GM12878 (cell line): ENCODE measurements at regions not wholly inside any gene's neighbourhood (a gene's known extent, or its start where the extent isn't known, plus 50 kb on each side); places are given as distances from the start of the nearest gene placed in this dataset.
A peak's percentile ranks its signal among the peaks of the same experiment; 100 is the strongest.
"Not testable (repeated sequence)": the region's sequence is repeated elsewhere in the genome, so short reads cannot be mapped to it uniquely, and the experiment has no call there.

Experiments
- ATAC-seq: fragments of 200-7000 bp; cut with Tn5 transposase; 3 replicates; pipeline ENCODE4 v1.9.1; 2020; ENCODE audit warnings: mild to moderate bottlenecking, moderate library complexity
- BruUV-seq: library from RNA; stranded (reverse); fragments of 400-500 nt; replicated peaks from 2 replicates; lab custom pipeline; 2021; lab: Mats Ljungman, UMichigan
- CTCF ChIA-PET: fragments of 300-600 bp; sonication (Branson Sonifier 250); formaldehyde crosslinking; extraction: SDS; loops from one replicate; lab custom pipeline; 2021; ENCODE audit warnings: inconsistent platforms; lab: Yijun Ruan, JAX
- POLR2A ChIA-PET: fragments of 350-600 bp; formaldehyde crosslinking; extraction: SDS; loops from one replicate; lab custom pipeline; 2021; ENCODE audit warnings: inconsistent platforms; lab: Charles Lee
- RAD21 ChIA-PET: fragments of 300-600 bp; sonication (Branson Sonifier 250); formaldehyde crosslinking; loops from one replicate; lab custom pipeline; 2023; ENCODE audit warnings: antibody characterized with exemption; ENCODE audit not compliant: unreplicated experiment; lab: Charles Lee
- SMC1A ChIA-PET: fragments of 300-600 bp; sonication (Branson Sonifier 250); formaldehyde crosslinking; loops from one replicate; lab custom pipeline; 2023; ENCODE audit not compliant: unreplicated experiment, uncharacterized antibody; lab: Charles Lee
- DNase-seq: peaks from one replicate; pipeline ENCODE4 v3.0.0-alpha.2; 2011; ENCODE audit warnings: low read depth, low spot score
- FAIRE-seq: peaks from 3 replicates; lab custom pipeline; 2011; peaks lifted over from hg19 to GRCh38; lab: Jason Lieb, UNC
- H2AFZ ChIP-seq: 2 replicates; pipeline ENCODE4 v1.6.0; 2011; ENCODE audit warnings: low read depth, low read length, control low read depth; ENCODE audit not compliant: control insufficient read depth
- H3K27ac ChIP-seq: 2 replicates; pipeline ENCODE4 v1.5.1; 2011; ENCODE audit warnings: control low read depth; ENCODE audit not compliant: control insufficient read depth, insufficient read depth
- H3K27me3 ChIP-seq, 2 experiments: replicated peaks in 1 of 2; 2 replicates each; pipeline versions ENCODE4 v1.6.0 to v1.6.1; 2011; ENCODE audit warnings: low read length in 1 of 2; ENCODE audit not compliant: control insufficient read depth in 2 of 2, insufficient read depth in 2 of 2
- H3K36me3 ChIP-seq, 2 experiments: 2 replicates each; pipeline ENCODE4 v1.5.1; 2011; ENCODE audit warnings: low read length in 1 of 2; ENCODE audit not compliant: control insufficient read depth in 2 of 2, insufficient read depth in 2 of 2
- H3K4me1 ChIP-seq: 2 replicates; pipeline ENCODE4 v1.6.1; 2011; ENCODE audit warnings: mild to moderate bottlenecking, low read length, moderate library complexity, mixed read lengths; ENCODE audit not compliant: control insufficient read depth, insufficient read depth
- H3K4me2 ChIP-seq: 2 replicates; pipeline ENCODE4 v1.6.0; 2011; ENCODE audit warnings: control low read depth; ENCODE audit not compliant: control insufficient read depth, insufficient read depth
- H3K4me3 ChIP-seq: fragments of 200-600 bp; sonication (generic); 2 replicates; pipeline ENCODE4 v1.5.1; 2016
- H3K79me2 ChIP-seq: 2 replicates; pipeline ENCODE4 v1.6.0; 2011; ENCODE audit warnings: low read length; ENCODE audit not compliant: control insufficient read depth, insufficient read depth
- H3K9ac ChIP-seq: 2 replicates; pipeline ENCODE4 v1.8.0; 2011; ENCODE audit warnings: low read length, control low read depth, mixed read lengths; ENCODE audit not compliant: control insufficient read depth, insufficient read depth
- H3K9me3 ChIP-seq: replicated peaks from 3 replicates; pipeline ENCODE4 v1.5.1; 2011; ENCODE audit warnings: mild to moderate bottlenecking, low read length; ENCODE audit not compliant: control insufficient read depth, insufficient read depth
- H4K20me1 ChIP-seq: 2 replicates; pipeline ENCODE4 v1.6.0; 2011; ENCODE audit not compliant: control insufficient read depth, insufficient read depth
- HCFC1 ChIP-seq: fragments of 150-350 bp; IDR thresholded peaks from 2 replicates; pipeline ENCODE4 v1.6.1; 2014; ENCODE audit warnings: low read length
- SMAD1 ChIP-seq: fragments of 450-650 bp; IDR thresholded peaks from 2 replicates; pipeline ENCODE4 v1.6.1; 2018; ENCODE audit warnings: mild to moderate bottlenecking, low read depth; ENCODE audit not compliant: partially characterized antibody
- SMC3 ChIP-seq: IDR thresholded peaks from 2 replicates; pipeline ENCODE4 v1.6.1; 2011; ENCODE audit warnings: low read length, improper control_type of control experiment, borderline replicate concordance
- TARDBP ChIP-seq: IDR thresholded peaks from 2 replicates; pipeline ENCODE4 v1.6.1; 2016; ENCODE audit warnings: borderline replicate concordance
- ZBTB33 ChIP-seq: fragments of 450-650 bp; IDR thresholded peaks from 2 replicates; pipeline ENCODE4 v1.6.1; 2017; ENCODE audit warnings: mild to moderate bottlenecking
- WGBS: methylation state at CpG from one replicate; pipeline ENCODE4 v1.1.6; 2016; ENCODE audit warnings: low lambda C conversion rate; ENCODE audit not compliant: insufficient replicate concordance, insufficient coverage; ENCODE audit errors: missing lambda C conversion rate; 5-methylcytosine and 5-hydroxymethylcytosine counted together
- in situ Hi-C: fragments of 300-500 bp; cut with MboI; formaldehyde crosslinking; loops from 9 replicates; pipeline ENCODE4 v1.14.3; 2018; ENCODE audit warnings: mixed read lengths
- intact Hi-C: fragments of 100-400 bp; cut with micrococcal nuclease; formaldehyde crosslinking; loops from one replicate; pipeline ENCODE4 v1.14.2; 2022; ENCODE audit not compliant: unreplicated experiment

GRCh38 chr7:15813448-15813847 lies 127.0 kb upstream of the MEOX2 start:
- SMC1A ChIA-PET = interaction anchor here (0.9 kb wide), 1 partner anchor 14 kb away, joined by 3 read pairs; no protein-coding TSS in a partner anchor
- no peaks in the 10 kb centered on the region for H4K20me1 ChIP-seq
- CTCF ChIA-PET = interaction anchor here (1.0 kb wide), 1 partner anchor 489 kb away, joined by 3 read pairs; no protein-coding TSS in a partner anchor
- RAD21 ChIA-PET = no interaction called here
- ATAC-seq (peak; percentile 56; the same call in 2 of the 3 replicates), FAIRE-seq (no peak), DNase-seq (no peak)
- H3K79me2 ChIP-seq = no peaks in the 10 kb centered on the region
- POLR2A ChIA-PET = no interaction called here
- no peaks in the 10 kb centered on the region for H3K9me3 ChIP-seq
- no peak overlapping the region for H3K9ac ChIP-seq
- no peak overlapping the region for H3K27ac ChIP-seq
- no peaks in the 10 kb centered on the region for H3K4me1 ChIP-seq
- intact Hi-C loops (no loop called here), in situ Hi-C loops (no loop called here)
- no peak overlapping the region for H2AFZ ChIP-seq
- TF ChIP-seq SMAD1 (no peak), ZBTB33 (no peak), TARDBP (no peak), SMC3 (no peak), HCFC1 (no peak)
- no peaks in the 10 kb centered on the region for H3K27me3 ChIP-seq
- 43% methylated on average over 1 of the region's 1 CpG for WGBS
- H3K4me3 ChIP-seq = no peak overlapping the region
- H3K4me2 ChIP-seq = no peak overlapping the region
- no TSS peak for BruUV-seq
- H3K36me3 ChIP-seq = no peaks in the 10 kb centered on the region

- H3K36me3 ChIP-seq, RAD21 ChIA-PET, H3K27me3 ChIP-seq, H3K9ac ChIP-seq, CTCF ChIA-PET, POLR2A ChIA-PET, FAIRE-seq, H3K79me2 ChIP-seq, DNase-seq, H4K20me1 ChIP-seq, H2AFZ ChIP-seq, H3K4me2 ChIP-seq, H3K4me3 ChIP-seq, intact Hi-C loops, in situ Hi-C loops, ATAC-seq, H3K27ac ChIP-seq, H3K4me1 ChIP-seq, H3K9me3 ChIP-seq, SMC1A ChIA-PET, BruUV-seq: not testable (repeated sequence)
- WGBS = 0% methylated on average over 1 of the region's 1 CpG
Measured at GRCh38 chr7:15810383-15810782, 123.9 kb upstream of the MEOX2 start.

GRCh38 chr7:15809936-15810335 lies 123.5 kb upstream of the MEOX2 start:
- ATAC-seq, H3K27ac ChIP-seq, H3K9me3 ChIP-seq, H3K27me3 ChIP-seq, H4K20me1 ChIP-seq, DNase-seq, POLR2A ChIA-PET, H3K4me3 ChIP-seq, intact Hi-C loops, RAD21 ChIA-PET, H3K9ac ChIP-seq, H3K36me3 ChIP-seq, in situ Hi-C loops, FAIRE-seq, H3K79me2 ChIP-seq, BruUV-seq, H3K4me2 ChIP-seq, SMC1A ChIA-PET, CTCF ChIA-PET, H2AFZ ChIP-seq, H3K4me1 ChIP-seq: not testable (repeated sequence)
- WGBS = 43% methylated on average over 1 of the region's 1 CpG
